WTC11 (cell line): ENCODE measurements at regions not wholly inside any gene's neighbourhood (a gene's known extent, or its start where the extent isn't known, plus 50 kb on each side); places are given as distances from the start of the nearest gene placed in this dataset.

Experiments used
- ATAC-seq: fragments of 200-7000 bp; cut with Tn5 transposase; 2 replicates; pipeline ENCODE4 v1.10.0; 2021; ENCODE audit warnings: mild to moderate bottlenecking, moderate library complexity
- CTCF ChIA-PET: fragments of 300-600 bp; sonication (Branson Sonifier 250); formaldehyde crosslinking; loops from one replicate; lab custom pipeline; 2021; ENCODE audit warnings: antibody characterized with exemption; lab: Charles Lee
- POLR2A ChIA-PET: fragments of 350-600 bp; sonication (Branson Sonifier 250); formaldehyde crosslinking; loops from one replicate; lab custom pipeline; 2021; ENCODE audit warnings: antibody characterized with exemption; lab: Charles Lee
- DNase-seq: peaks from one replicate; pipeline ENCODE4 v3.0.0; 2021; ENCODE audit warnings: low spot score
- H3K27ac Mint-ChIP-seq: 2 replicates; pipeline ENCODE4 v1.8.0; 2021; ENCODE audit warnings: mixed read lengths
- H3K27me3 Mint-ChIP-seq: 2 replicates; pipeline ENCODE4 v1.8.0; 2021; ENCODE audit warnings: low read depth, mild to moderate bottlenecking, moderate library complexity, mixed read lengths
- H3K36me3 Mint-ChIP-seq: 2 replicates; pipeline ENCODE4 v1.8.0; 2021; ENCODE audit warnings: mixed read lengths
- H3K4me1 Mint-ChIP-seq: 2 replicates; pipeline ENCODE4 v1.8.0; 2022; ENCODE audit warnings: mixed read lengths
- H3K4me3 Mint-ChIP-seq: 2 replicates; pipeline ENCODE4 v1.8.0; 2021; ENCODE audit warnings: mild to moderate bottlenecking, moderate library complexity, mixed read lengths
- H3K9me3 Mint-ChIP-seq: 2 replicates; pipeline ENCODE4 v1.8.0; 2021; ENCODE audit warnings: mixed read lengths
- ELF4 ChIP-seq: sonication (generic); formaldehyde crosslinking; IDR thresholded peaks from 2 replicates; pipeline ENCODE4 v1.8.1; 2022; ENCODE audit warnings: low read depth, mild to moderate bottlenecking, moderate library complexity, missing genetic modification reagents
- ESRRA ChIP-seq: sonication (generic); formaldehyde crosslinking; IDR thresholded peaks from 2 replicates; pipeline ENCODE4 v1.8.1; 2022; ENCODE audit warnings: mild to moderate bottlenecking, missing genetic modification reagents, borderline replicate concordance
- FOXK1 ChIP-seq: sonication (generic); formaldehyde crosslinking; IDR thresholded peaks from 2 replicates; pipeline ENCODE4 v1.8.0; 2022; ENCODE audit warnings: mild to moderate bottlenecking, moderate library complexity, missing genetic modification reagents
- GABPB1 ChIP-seq: sonication (generic); formaldehyde crosslinking; IDR thresholded peaks from 2 replicates; pipeline ENCODE4 v1.8.1; 2023; ENCODE audit warnings: mild to moderate bottlenecking, missing genetic modification reagents
- SMAD4 ChIP-seq: sonication (generic); formaldehyde crosslinking; IDR thresholded peaks from 2 replicates; pipeline ENCODE4 v1.8.0; 2022; ENCODE audit warnings: mild to moderate bottlenecking, missing genetic modification reagents
- TEAD4 ChIP-seq: sonication (generic); formaldehyde crosslinking; IDR thresholded peaks from 2 replicates; pipeline ENCODE4 v1.8.0; 2022; ENCODE audit warnings: mild to moderate bottlenecking, missing genetic modification reagents
- ZNF138 ChIP-seq: sonication (generic); formaldehyde crosslinking; conservative IDR thresholded peaks from 2 replicates; pipeline ENCODE4 v1.8.1; 2022; ENCODE audit warnings: mild to moderate bottlenecking, moderate library complexity, missing genetic modification reagents
- ZNF416 ChIP-seq: fragments of 250-450 bp; sonication (Bioruptor Pico); IDR thresholded peaks from 2 replicates; pipeline ENCODE4 v1.9.0; 2021; ENCODE audit warnings: mild to moderate bottlenecking, inconsistent platforms
- TF ChIP-seq, protein P1 (sequence below): sonication (generic); formaldehyde crosslinking; IDR thresholded peaks from 2 replicates; pipeline ENCODE4 v1.8.0; 2022; ENCODE audit warnings: mild to moderate bottlenecking, missing genetic modification reagents
- TF ChIP-seq, protein P2 (sequence below): sonication (generic); formaldehyde crosslinking; IDR thresholded peaks from 2 replicates; pipeline ENCODE4 v1.8.1; 2023; ENCODE audit warnings: mild to moderate bottlenecking, missing genetic modification reagents, borderline replicate concordance
- TF ChIP-seq, protein P3 (sequence below): sonication (generic); formaldehyde crosslinking; IDR thresholded peaks from 2 replicates; pipeline ENCODE4 v1.8.0; 2022; ENCODE audit warnings: missing genetic modification reagents
- TF ChIP-seq, protein P4 (sequence below): fragments of 250-450 bp; sonication (Bioruptor Pico); IDR thresholded peaks from 2 replicates; pipeline ENCODE4 v1.9.0; 2021; ENCODE audit warnings: moderate library complexity, mild to moderate bottlenecking, inconsistent platforms, borderline replicate concordance
- TF ChIP-seq, protein P5 (sequence below): sonication (generic); formaldehyde crosslinking; IDR thresholded peaks from 2 replicates; pipeline ENCODE4 v1.8.1; 2023; ENCODE audit warnings: mild to moderate bottlenecking, missing genetic modification reagents
- TF ChIP-seq, protein P6 (sequence below): sonication (generic); formaldehyde crosslinking; IDR thresholded peaks from 2 replicates; pipeline ENCODE4 v1.8.1; 2022; ENCODE audit warnings: mild to moderate bottlenecking, moderate library complexity, missing genetic modification reagents

DNA sequence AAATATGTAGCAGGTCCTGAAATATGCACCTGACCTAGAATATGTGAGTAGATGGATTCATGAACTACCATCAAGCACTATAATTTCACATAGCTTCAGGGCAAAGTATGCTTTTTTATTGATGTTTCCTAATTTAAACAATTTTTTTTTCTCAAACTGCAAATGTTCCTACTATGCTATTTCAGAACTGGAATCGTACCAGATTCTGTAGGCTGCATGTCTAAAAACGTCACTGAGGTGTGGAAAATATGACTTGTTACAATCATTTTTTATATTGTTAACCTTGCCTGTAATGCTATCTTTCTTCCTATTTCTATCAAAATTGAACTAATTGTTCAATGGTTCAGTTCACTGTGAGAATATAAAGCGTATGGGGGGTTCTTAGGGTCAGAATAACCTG, 78.0 kb upstream of the RERGL start:
- no peak overlapping the region for H3K4me3 Mint-ChIP-seq
- H3K4me1 Mint-ChIP-seq = no peaks in the 10 kb centered on the region
- DNase-seq (no peak), ATAC-seq (no peak)
- H3K27ac Mint-ChIP-seq = no peak overlapping the region
- H3K36me3 Mint-ChIP-seq = peaks cover 14% of the 10 kb centered on the region
- peaks cover 29% of the 10 kb centered on the region for H3K9me3 Mint-ChIP-seq
- ChIA-PET POLR2A (no interaction called here), CTCF (no interaction called here)
- H3K27me3 Mint-ChIP-seq = no peaks in the 10 kb centered on the region
- TF ChIP-seq, protein P1, sequence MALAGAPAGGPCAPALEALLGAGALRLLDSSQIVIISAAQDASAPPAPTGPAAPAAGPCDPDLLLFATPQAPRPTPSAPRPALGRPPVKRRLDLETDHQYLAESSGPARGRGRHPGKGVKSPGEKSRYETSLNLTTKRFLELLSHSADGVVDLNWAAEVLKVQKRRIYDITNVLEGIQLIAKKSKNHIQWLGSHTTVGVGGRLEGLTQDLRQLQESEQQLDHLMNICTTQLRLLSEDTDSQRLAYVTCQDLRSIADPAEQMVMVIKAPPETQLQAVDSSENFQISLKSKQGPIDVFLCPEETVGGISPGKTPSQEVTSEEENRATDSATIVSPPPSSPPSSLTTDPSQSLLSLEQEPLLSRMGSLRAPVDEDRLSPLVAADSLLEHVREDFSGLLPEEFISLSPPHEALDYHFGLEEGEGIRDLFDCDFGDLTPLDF (CRISPR knock-in tag) = no peak
- TF ChIP-seq ESRRA (CRISPR knock-in tag) (no peak), TEAD4 (CRISPR knock-in tag) (no peak), ELF4 (no peak), ZNF138 (CRISPR knock-in tag) (no peak), FOXK1 (CRISPR knock-in tag) (no peak), ZNF416 (CRISPR knock-in tag) (no peak), SMAD4 (no peak), GABPB1 (no peak)
- TF ChIP-seq, protein P2, sequence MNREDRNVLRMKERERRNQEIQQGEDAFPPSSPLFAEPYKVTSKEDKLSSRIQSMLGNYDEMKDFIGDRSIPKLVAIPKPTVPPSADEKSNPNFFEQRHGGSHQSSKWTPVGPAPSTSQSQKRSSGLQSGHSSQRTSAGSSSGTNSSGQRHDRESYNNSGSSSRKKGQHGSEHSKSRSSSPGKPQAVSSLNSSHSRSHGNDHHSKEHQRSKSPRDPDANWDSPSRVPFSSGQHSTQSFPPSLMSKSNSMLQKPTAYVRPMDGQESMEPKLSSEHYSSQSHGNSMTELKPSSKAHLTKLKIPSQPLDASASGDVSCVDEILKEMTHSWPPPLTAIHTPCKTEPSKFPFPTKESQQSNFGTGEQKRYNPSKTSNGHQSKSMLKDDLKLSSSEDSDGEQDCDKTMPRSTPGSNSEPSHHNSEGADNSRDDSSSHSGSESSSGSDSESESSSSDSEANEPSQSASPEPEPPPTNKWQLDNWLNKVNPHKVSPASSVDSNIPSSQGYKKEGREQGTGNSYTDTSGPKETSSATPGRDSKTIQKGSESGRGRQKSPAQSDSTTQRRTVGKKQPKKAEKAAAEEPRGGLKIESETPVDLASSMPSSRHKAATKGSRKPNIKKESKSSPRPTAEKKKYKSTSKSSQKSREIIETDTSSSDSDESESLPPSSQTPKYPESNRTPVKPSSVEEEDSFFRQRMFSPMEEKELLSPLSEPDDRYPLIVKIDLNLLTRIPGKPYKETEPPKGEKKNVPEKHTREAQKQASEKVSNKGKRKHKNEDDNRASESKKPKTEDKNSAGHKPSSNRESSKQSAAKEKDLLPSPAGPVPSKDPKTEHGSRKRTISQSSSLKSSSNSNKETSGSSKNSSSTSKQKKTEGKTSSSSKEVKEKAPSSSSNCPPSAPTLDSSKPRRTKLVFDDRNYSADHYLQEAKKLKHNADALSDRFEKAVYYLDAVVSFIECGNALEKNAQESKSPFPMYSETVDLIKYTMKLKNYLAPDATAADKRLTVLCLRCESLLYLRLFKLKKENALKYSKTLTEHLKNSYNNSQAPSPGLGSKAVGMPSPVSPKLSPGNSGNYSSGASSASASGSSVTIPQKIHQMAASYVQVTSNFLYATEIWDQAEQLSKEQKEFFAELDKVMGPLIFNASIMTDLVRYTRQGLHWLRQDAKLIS (CRISPR knock-in tag) = no peak
- TF ChIP-seq, protein P3, sequence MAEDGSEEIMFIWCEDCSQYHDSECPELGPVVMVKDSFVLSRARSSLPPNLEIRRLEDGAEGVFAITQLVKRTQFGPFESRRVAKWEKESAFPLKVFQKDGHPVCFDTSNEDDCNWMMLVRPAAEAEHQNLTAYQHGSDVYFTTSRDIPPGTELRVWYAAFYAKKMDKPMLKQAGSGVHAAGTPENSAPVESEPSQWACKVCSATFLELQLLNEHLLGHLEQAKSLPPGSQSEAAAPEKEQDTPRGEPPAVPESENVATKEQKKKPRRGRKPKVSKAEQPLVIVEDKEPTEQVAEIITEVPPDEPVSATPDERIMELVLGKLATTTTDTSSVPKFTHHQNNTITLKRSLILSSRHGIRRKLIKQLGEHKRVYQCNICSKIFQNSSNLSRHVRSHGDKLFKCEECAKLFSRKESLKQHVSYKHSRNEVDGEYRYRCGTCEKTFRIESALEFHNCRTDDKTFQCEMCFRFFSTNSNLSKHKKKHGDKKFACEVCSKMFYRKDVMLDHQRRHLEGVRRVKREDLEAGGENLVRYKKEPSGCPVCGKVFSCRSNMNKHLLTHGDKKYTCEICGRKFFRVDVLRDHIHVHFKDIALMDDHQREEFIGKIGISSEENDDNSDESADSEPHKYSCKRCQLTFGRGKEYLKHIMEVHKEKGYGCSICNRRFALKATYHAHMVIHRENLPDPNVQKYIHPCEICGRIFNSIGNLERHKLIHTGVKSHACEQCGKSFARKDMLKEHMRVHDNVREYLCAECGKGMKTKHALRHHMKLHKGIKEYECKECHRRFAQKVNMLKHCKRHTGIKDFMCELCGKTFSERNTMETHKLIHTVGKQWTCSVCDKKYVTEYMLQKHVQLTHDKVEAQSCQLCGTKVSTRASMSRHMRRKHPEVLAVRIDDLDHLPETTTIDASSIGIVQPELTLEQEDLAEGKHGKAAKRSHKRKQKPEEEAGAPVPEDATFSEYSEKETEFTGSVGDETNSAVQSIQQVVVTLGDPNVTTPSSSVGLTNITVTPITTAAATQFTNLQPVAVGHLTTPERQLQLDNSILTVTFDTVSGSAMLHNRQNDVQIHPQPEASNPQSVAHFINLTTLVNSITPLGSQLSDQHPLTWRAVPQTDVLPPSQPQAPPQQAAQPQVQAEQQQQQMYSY (CRISPR knock-in tag) = no peak
- TF ChIP-seq, protein P4, sequence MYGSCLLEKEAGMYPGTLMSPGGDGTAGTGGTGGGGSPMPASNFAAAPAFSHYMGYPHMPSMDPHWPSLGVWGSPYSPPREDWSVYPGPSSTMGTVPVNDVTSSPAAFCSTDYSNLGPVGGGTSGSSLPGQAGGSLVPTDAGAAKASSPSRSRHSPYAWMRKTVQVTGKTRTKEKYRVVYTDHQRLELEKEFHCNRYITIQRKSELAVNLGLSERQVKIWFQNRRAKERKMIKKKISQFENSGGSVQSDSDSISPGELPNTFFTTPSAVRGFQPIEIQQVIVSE (CRISPR knock-in tag) = no peak
- TF ChIP-seq, protein P5, sequence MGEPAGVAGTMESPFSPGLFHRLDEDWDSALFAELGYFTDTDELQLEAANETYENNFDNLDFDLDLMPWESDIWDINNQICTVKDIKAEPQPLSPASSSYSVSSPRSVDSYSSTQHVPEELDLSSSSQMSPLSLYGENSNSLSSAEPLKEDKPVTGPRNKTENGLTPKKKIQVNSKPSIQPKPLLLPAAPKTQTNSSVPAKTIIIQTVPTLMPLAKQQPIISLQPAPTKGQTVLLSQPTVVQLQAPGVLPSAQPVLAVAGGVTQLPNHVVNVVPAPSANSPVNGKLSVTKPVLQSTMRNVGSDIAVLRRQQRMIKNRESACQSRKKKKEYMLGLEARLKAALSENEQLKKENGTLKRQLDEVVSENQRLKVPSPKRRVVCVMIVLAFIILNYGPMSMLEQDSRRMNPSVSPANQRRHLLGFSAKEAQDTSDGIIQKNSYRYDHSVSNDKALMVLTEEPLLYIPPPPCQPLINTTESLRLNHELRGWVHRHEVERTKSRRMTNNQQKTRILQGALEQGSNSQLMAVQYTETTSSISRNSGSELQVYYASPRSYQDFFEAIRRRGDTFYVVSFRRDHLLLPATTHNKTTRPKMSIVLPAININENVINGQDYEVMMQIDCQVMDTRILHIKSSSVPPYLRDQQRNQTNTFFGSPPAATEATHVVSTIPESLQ (CRISPR knock-in tag) = no peak
- TF ChIP-seq, protein P6, sequence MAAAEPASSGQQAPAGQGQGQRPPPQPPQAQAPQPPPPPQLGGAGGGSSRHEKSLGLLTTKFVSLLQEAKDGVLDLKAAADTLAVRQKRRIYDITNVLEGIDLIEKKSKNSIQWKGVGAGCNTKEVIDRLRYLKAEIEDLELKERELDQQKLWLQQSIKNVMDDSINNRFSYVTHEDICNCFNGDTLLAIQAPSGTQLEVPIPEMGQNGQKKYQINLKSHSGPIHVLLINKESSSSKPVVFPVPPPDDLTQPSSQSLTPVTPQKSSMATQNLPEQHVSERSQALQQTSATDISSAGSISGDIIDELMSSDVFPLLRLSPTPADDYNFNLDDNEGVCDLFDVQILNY (CRISPR knock-in tag) = no peak
